HG03460 (cell line): ENCODE measurements at regions not wholly inside any gene's neighbourhood (a gene's known extent, or its start where the extent isn't known, plus 50 kb on each side); places are given as distances from the start of the nearest gene placed in this dataset.
"Not testable (repeated sequence)": the region's sequence is repeated elsewhere in the genome, so short reads cannot be mapped to it uniquely, and the experiment has no call there.

Experiments
- ATAC-seq: cut with Tn5 transposase; IDR thresholded peaks from one replicate; pipeline ENCODE4 v1.9.1; 2021; ENCODE audit not compliant: unreplicated experiment

- ATAC-seq = no peak
These were observed 474.2 kb downstream of the KLF5 start for GRCh38 chr13:73532987-73533510.

GRCh38 chr13:73532582-73532981 lies 473.8 kb downstream of the KLF5 start:
- ATAC-seq = no peak

- no peak for ATAC-seq
These were observed 472.2 kb downstream of the KLF5 start for GRCh38 chr13:73531014-73531413.

GRCh38 chr13:73522937-73523336 lies 464.1 kb downstream of the KLF5 start:
- no peak for ATAC-seq

GRCh38 chr13:73521985-73522524 lies 463.2 kb downstream of the KLF5 start:
- ATAC-seq = no peak

- ATAC-seq = no peak
These were observed 462.5 kb downstream of the KLF5 start for GRCh38 chr13:73521290-73521624.

- no peak for ATAC-seq
These were observed 461.9 kb downstream of the KLF5 start for GRCh38 chr13:73520566-73521289.

GRCh38 chr13:73520135-73520534 lies 461.3 kb downstream of the KLF5 start:
- not testable (repeated sequence) for ATAC-seq

- no peak for ATAC-seq
These were observed 460.8 kb downstream of the KLF5 start for GRCh38 chr13:73519396-73520116.

GRCh38 chr13:73517766-73518165 lies 459.0 kb downstream of the KLF5 start:
- ATAC-seq = no peak

GRCh38 chr13:73516731-73517130 lies 457.9 kb downstream of the KLF5 start:
- ATAC-seq = no peak

GRCh38 chr13:73514208-73514607 lies 455.4 kb downstream of the KLF5 start:
- no peak for ATAC-seq

- ATAC-seq = no peak
These were observed 454.9 kb downstream of the KLF5 start for GRCh38 chr13:73513751-73514150.

GRCh38 chr13:73508841-73509240 lies 450.0 kb downstream of the KLF5 start:
- no peak for ATAC-seq

- no peak for ATAC-seq
These were observed 446.6 kb downstream of the KLF5 start for GRCh38 chr13:73505376-73505890.

- no peak for ATAC-seq
These were observed 440.9 kb downstream of the KLF5 start for GRCh38 chr13:73499695-73500094.

- no peak for ATAC-seq
These were observed 438.6 kb downstream of the KLF5 start for GRCh38 chr13:73497430-73497829.

GRCh38 chr13:73496711-73497110 lies 437.9 kb downstream of the KLF5 start:
- no peak for ATAC-seq

- ATAC-seq = no peak
These were observed 434.0 kb downstream of the KLF5 start for GRCh38 chr13:73492811-73493210.

GRCh38 chr13:73482556-73482955 lies 423.8 kb downstream of the KLF5 start:
- no peak for ATAC-seq

GRCh38 chr13:73481886-73482445 lies 423.2 kb downstream of the KLF5 start:
- ATAC-seq = no peak
